ENCODE measurements at regions not wholly inside any gene's neighbourhood (a gene's known extent, or its start where the extent isn't known, plus 50 kb on each side); places are given as distances from the start of the nearest gene placed in this dataset.

DNA sequence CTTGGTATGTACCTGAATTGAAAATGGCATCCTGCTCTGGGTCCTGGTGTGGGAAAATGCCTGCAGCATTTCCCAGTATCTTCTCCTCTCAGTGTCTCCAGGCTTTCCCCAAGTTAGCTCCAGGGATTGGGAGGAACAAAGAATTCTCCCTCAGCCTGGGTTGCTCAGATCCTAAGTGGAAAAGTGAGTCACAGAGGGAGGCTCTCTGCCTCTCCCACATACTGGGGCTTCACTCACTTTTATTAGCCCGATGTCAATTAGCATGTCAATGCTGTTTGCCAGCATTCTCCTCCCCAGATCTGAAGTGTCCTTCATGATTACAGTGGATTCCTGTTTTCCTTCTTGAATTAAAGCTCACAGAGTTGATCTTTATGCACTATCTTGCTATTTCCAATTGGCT is 655.0 kb downstream of the EPHA3 start:
- peaks cover 3 to 5% (median 3%) of the 10 kb centered on the region in 3 donors for H3K9me3 Mint-ChIP-seq

DNA sequence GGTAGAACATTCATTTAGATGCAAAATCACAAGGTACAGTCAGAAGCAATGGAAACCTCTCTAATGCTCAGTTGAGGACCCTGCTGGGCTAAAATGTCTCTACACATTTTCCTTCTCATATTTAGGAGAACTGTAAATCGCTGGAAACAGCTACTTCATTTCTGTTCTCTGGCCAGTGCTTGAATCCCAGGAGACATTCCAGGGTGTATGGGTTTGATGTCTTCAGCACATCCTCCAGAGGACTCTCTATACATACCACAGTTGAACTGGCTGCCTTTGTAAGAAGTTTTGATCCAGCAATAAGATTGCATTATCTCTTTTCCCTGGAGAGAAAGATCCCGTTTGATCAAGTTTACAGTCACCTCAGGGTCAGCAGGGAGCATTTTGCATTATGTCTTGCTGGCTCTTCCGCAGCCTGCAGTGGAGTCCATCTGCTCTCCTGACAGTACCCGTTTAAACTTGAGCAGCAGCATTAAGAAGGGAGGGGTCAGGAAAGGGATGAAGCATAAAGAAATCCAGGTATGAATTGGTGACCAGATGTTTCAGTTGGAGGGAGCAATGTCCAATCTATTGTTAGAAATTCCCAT is 676.0 kb downstream of the EPHA3 start:
- H3K4me1 Mint-ChIP-seq: no peaks in the 10 kb centered on the region
- no peak overlapping the region for H3K4me3 Mint-ChIP-seq
- no peak overlapping the region for H3K27ac Mint-ChIP-seq
- no peaks in the 10 kb centered on the region for H3K36me3 Mint-ChIP-seq
- H3K27me3 Mint-ChIP-seq: no peaks in the 10 kb centered on the region
- H3K9me3 Mint-ChIP-seq: peaks cover 0 to 3% (median 2%) of the 10 kb centered on the region in 3 donors

More for the DNA sequence above, 655.0 kb downstream of the EPHA3 start:
- Mint-ChIP-seq H3K4me3 (no peak overlapping the region), H3K27me3 (no peaks in the 10 kb centered on the region), H3K27ac (no peak overlapping the region), H3K36me3 (no peaks in the 10 kb centered on the region), H3K4me1 (no peaks in the 10 kb centered on the region)

DNA sequence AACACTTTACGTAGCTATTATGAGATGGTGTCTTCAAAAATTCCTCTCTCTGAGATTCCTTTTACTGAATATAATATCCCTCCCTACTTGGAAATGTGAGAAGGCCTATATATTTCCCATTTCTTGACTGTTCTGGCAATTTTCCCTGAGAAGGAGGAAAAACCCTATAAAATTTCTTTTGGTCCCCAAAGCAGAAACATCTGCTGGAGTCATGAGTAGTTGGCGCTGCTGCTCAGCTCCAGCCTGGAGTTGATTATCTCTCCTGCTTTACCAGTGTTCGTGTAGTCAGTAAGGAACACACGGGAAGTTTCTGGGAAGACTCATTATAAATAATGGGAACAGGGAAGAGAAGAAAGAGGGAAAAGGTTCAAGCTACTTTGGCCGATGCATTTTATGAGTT is 680.1 kb downstream of the EPHA3 start:
- no peak overlapping the region for H3K4me3 Mint-ChIP-seq
- H3K27ac Mint-ChIP-seq: peak overlapping the region in 1 of 3 donors; percentile 57
- no peaks in the 10 kb centered on the region for H3K4me1 Mint-ChIP-seq
- no peaks in the 10 kb centered on the region for H3K36me3 Mint-ChIP-seq
- peaks cover under 1 to 3% (median under 1%) of the 10 kb centered on the region in 3 donors for H3K9me3 Mint-ChIP-seq
- H3K27me3 Mint-ChIP-seq: no peaks in the 10 kb centered on the region

DNA sequence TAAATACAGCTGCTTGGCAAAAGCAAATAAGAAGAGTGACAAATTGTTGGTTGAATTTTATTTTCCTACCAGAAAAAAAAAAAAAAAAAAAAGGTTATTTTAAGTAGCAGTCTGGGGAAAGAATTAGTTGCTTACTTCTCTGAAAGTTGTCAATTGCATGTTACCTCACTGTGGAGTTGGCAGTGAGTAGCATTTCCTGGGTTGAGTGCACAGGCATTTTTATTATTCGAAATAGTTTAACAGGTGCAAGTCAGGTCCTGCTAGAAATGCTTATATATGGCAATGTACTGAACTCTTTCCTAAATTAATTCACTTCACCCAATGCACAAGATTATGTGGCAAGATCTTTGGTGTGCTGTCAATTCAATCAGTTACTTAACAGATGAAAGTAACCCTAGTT is 680.6 kb downstream of the EPHA3 start:
- Mint-ChIP-seq H3K4me3 (no peak overlapping the region), H3K27me3 (no peaks in the 10 kb centered on the region), H3K9me3 (peaks cover 2 to 3% (median 3%) of the 10 kb centered on the region in 3 donors), H3K36me3 (no peaks in the 10 kb centered on the region), H3K4me1 (no peaks in the 10 kb centered on the region), H3K27ac (no peak overlapping the region)

DNA sequence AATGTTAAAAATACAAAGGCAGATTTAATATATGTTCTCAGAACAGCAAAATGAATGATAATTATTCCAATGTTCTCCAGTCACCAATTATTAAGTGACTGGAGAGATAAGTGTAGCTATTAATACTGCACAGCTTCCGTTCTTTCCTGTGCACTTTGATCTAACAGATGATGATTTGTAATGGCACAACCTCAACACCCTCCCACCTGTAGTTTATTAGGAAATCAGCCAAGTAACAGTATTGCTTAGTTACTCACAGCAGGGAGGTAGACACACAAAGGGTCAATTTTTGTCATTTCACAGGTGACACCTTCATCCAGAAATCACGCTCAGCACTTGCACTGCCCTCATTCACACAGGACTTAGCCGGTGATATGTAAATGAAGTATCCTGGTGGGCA is 688.1 kb downstream of the EPHA3 start:
- Mint-ChIP-seq H3K4me3 (no peak overlapping the region), H3K4me1 (no peaks in the 10 kb centered on the region)

DNA sequence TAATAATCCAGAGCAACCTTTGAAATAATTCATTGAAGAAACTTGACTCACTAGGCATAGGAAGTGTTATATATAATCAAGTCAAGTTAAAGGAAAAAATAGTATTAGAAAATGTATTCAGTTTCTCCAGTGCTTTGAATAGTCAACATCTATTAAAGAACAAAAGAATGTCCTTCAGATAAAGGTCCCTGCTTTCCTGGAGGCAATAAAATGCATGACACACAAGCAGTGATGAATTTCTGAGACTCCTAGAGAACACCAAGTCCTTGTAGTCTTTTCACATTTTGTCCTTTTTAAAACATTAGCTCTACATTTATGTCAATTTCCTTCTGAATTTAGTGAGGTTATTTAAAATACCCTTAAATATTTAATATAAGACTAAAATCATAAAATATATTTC is 695.5 kb downstream of the EPHA3 start:
- H3K4me1 Mint-ChIP-seq: no peaks in the 10 kb centered on the region
- no peak overlapping the region for H3K27ac Mint-ChIP-seq
- H3K9me3 Mint-ChIP-seq: peaks cover 1 to 5% (median 2%) of the 10 kb centered on the region in 3 donors
- no peaks in the 10 kb centered on the region for H3K27me3 Mint-ChIP-seq
- H3K4me3 Mint-ChIP-seq: no peak overlapping the region
- H3K36me3 Mint-ChIP-seq: no peaks in the 10 kb centered on the region

More for the DNA sequence above, 688.1 kb downstream of the EPHA3 start:
- H3K27me3 Mint-ChIP-seq: no peaks in the 10 kb centered on the region
- no peaks in the 10 kb centered on the region for H3K36me3 Mint-ChIP-seq
- H3K9me3 Mint-ChIP-seq: peaks cover 2 to 3% (median 3%) of the 10 kb centered on the region in 3 donors
- no peak overlapping the region for H3K27ac Mint-ChIP-seq

DNA sequence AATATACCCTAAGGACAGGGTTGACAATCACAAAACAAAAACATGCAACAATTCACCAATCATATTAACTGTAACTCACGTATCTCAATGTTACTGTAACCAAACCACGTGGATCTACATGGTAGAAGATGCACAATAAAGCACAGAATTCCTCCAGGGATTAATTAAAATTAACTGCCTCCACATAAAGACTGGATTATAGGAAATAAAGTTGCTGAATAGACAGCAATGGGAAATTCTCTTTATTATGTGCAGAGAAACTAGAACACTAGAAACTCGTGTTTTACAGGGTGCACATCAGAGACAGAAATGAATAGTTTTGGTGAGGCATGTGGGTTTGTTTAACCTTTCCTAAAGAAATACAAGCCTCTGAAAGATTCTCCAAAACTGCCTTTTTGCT is 696.3 kb downstream of the EPHA3 start:
- no peak overlapping the region for H3K4me3 Mint-ChIP-seq
- no peaks in the 10 kb centered on the region for H3K36me3 Mint-ChIP-seq
- H3K27me3 Mint-ChIP-seq: no peaks in the 10 kb centered on the region
- H3K27ac Mint-ChIP-seq: no peak overlapping the region
- no peaks in the 10 kb centered on the region for H3K4me1 Mint-ChIP-seq
- H3K9me3 Mint-ChIP-seq: peaks cover 2 to 5% (median 3%) of the 10 kb centered on the region in 3 donors

DNA sequence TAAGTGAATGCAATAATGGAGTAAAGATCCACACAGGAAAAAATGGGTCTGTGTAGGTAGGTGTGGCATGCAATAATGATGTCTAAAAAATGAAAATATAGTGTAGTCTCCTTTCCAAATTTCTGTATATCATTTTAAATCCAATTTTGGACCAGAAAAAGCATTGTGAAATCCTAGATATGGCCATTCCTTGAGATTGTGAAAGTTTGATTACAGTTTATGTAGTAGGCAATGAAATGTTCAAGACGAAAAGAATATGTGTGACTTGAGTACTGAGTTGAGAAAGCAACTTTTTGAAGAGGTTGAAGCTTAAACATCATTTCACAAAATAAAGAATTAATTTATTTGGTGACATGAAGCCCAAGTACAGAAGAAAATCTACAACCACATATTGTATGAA is 698.7 kb downstream of the EPHA3 start:
- H3K27ac Mint-ChIP-seq: no peak overlapping the region
- no peaks in the 10 kb centered on the region for H3K4me1 Mint-ChIP-seq
- H3K36me3 Mint-ChIP-seq: no peaks in the 10 kb centered on the region
- H3K27me3 Mint-ChIP-seq: no peaks in the 10 kb centered on the region
- H3K9me3 Mint-ChIP-seq: peaks cover 3 to 5% (median 3%) of the 10 kb centered on the region in 3 donors
- no peak overlapping the region for H3K4me3 Mint-ChIP-seq

DNA sequence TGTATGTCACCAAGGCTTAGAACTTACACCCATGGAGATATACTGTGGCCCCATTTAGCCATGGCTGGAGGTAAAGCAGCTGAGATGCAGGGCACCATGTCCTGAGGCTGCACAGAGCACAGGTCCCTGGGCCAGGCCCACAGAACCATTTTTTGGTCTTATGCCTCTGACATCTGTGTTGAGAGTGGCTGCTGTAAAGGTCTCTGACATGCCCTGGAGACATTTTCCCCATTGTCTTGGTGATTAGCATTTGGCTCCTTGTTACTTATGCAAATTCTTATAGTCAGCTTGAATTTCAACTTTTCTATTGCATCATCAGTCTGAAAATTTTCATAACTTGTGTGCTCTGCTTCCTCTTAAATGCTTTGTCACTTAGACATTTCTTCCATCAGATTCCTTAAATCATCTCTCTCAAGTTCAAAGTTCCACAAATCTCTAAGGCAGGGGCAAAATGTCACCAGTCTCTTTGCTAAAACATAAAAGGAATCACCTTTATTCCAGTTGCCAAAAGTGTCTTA is 701.3 kb downstream of the EPHA3 start:
- Mint-ChIP-seq H3K36me3 (no peaks in the 10 kb centered on the region), H3K4me1 (no peaks in the 10 kb centered on the region), H3K27me3 (no peaks in the 10 kb centered on the region), H3K27ac (no peak overlapping the region), H3K9me3 (peaks cover 1 to 11% (median 9%) of the 10 kb centered on the region in 3 donors), H3K4me3 (no peak overlapping the region)

DNA sequence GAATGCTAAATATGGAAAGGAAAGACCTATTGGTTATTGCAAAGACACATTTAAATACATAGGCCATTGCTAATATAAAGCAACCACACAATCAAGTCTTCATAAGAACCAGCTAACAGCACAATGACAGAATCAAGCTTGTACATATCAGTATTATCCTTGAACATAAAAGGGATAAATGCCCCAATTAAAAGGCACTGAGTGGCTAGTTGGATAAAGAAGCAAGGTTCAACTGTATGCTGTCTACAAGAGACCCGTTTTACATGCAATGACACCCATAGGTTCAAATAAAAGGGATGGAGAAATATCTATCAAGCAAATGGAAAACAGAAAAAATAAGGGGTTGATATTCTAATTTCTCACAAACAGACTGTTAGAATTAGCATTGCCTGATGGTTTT is 706.1 kb downstream of the EPHA3 start:
- peaks cover 3 to 20% (median 6%) of the 10 kb centered on the region in 3 donors for H3K9me3 Mint-ChIP-seq
- no peaks in the 10 kb centered on the region for H3K4me1 Mint-ChIP-seq
- H3K27ac Mint-ChIP-seq: no peak overlapping the region
- no peaks in the 10 kb centered on the region for H3K36me3 Mint-ChIP-seq
- no peak overlapping the region for H3K4me3 Mint-ChIP-seq
- no peaks in the 10 kb centered on the region for H3K27me3 Mint-ChIP-seq

DNA sequence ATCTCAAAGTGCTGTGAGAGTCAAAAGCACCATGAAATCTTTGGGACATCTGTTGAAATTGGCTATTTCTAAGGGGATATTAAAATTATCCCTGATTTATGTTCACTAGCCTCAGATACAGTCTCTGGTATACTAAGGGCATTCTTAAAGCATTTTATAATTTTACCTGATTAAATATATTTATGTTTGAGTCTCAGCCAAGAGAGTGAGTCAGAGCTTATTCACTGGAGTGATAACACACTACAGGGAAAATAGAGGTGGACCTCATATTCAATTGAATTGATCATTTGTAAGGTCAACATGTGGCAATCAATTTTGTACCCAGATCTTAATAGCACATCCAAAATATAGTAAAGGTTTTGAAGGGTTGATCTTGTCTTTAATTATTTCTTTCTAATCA is 733.6 kb downstream of the EPHA3 start:
- Mint-ChIP-seq H3K27me3 (no peaks in the 10 kb centered on the region), H3K4me1 (no peaks in the 10 kb centered on the region), H3K9me3 (peaks cover 0 to 3% (median 0%) of the 10 kb centered on the region in 3 donors), H3K4me3 (no peak overlapping the region), H3K27ac (no peak overlapping the region), H3K36me3 (no peaks in the 10 kb centered on the region)

DNA sequence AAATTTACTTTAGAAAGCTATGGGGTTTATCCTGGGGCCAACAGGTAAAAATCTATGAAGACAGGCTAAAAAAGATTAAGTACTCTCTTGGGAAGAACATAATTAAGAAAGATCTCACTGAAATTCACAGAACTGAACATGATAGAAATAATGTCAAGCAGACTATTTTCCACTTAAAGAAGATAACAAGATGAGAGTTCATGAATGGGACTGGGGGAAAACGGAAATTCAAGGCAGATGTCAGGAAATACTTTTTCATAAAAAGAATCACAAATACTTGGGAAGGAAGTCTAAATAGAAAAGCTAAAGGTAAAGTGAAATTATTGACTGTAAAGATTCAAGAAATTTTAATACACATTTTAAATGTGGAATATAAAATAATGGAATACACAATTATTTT is 737.6 kb downstream of the EPHA3 start:
- H3K36me3 Mint-ChIP-seq: peaks cover 1% of the 10 kb centered on the region
- no peaks in the 10 kb centered on the region for H3K27me3 Mint-ChIP-seq
- H3K4me1 Mint-ChIP-seq: no peaks in the 10 kb centered on the region
- peaks cover 0 to 2% (median 2%) of the 10 kb centered on the region in 3 donors for H3K9me3 Mint-ChIP-seq
- no peak overlapping the region for H3K4me3 Mint-ChIP-seq
- H3K27ac Mint-ChIP-seq: no peak overlapping the region

DNA sequence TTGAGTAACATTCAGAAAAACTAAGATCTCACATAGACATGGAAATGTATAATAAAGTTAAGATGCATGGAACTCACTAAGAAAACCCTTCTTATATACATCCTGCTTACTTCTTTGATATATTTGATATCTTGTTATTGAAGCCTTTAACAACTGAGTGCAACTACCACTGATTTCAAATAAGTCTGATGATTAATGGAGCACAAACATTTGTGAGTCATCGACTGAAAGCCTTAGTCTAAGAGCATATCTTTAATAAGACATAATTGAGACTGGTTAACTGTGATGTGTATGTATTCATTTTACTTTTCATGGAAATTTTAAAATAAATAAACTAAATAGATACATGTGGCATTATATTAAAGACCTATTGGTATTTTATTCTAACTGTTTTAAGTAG is 740.5 kb downstream of the EPHA3 start:
- H3K4me1 Mint-ChIP-seq: no peaks in the 10 kb centered on the region
- H3K36me3 Mint-ChIP-seq: peaks cover 1% of the 10 kb centered on the region
- peaks cover 0 to 2% (median 2%) of the 10 kb centered on the region in 3 donors for H3K9me3 Mint-ChIP-seq
- H3K27ac Mint-ChIP-seq: no peak overlapping the region
- H3K4me3 Mint-ChIP-seq: no peak overlapping the region
- no peaks in the 10 kb centered on the region for H3K27me3 Mint-ChIP-seq

DNA sequence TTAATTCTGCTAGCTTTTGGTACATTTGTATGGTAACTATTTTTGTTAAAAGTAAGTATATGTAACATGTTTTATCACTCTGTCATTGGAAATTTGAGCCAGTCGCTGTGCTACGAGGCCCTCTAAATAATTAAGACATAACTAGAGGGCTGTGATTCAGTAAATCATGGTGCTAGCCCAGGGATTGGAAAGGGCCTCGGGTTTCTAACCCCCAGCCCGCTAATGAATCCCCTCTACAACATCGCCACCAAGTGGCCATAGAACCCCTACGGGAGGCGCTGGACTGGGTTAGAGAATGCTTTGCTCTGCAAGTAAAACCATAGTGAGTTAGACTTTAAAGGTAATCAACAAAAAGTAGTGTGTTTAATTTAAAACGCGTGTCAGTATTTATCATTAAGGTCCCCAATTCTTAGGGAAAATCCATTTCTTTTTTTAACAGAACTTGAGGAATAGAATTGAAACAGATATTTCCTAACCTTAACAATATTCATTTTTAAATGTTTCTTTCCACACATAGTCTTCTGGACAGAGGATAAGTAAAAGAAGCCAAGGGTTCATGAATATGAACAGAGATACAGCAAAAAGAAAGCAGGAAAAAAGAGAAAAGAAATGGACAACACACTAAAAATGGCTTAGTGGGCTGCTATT is 744.7 kb downstream of the EPHA3 start:
- Mint-ChIP-seq H3K9me3 (peaks cover 0 to 5% (median 0%) of the 10 kb centered on the region in 3 donors), H3K27me3 (no peaks in the 10 kb centered on the region), H3K36me3 (peaks cover 1% of the 10 kb centered on the region), H3K4me1 (no peaks in the 10 kb centered on the region), H3K4me3 (no peak overlapping the region), H3K27ac (no peak overlapping the region)

DNA sequence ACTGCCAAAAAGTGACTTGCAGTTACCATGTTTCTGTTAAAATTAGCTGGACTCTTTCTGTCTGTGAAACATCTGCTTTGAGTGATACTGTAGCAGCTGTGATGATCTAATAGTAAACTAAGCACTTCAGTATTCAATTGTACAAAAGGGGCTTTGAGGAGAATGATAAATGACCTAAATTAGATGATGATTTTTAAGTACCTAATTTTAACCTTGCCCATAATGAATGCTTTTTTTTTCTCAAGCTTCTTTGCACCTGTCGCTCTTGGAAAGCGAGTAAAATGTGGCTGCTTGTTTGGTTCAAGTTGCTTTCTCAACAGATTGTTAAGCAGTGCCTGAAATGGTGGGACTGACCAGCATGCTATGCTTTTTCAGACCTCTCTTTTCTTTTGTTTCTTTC is 752.3 kb downstream of the EPHA3 start:
- H3K27ac Mint-ChIP-seq: no peak overlapping the region
- H3K4me1 Mint-ChIP-seq: no peaks in the 10 kb centered on the region
- H3K4me3 Mint-ChIP-seq: no peak overlapping the region
- H3K36me3 Mint-ChIP-seq: no peaks in the 10 kb centered on the region
- no peaks in the 10 kb centered on the region for H3K27me3 Mint-ChIP-seq
- peaks cover 0 to 4% (median 2%) of the 10 kb centered on the region in 3 donors for H3K9me3 Mint-ChIP-seq

DNA sequence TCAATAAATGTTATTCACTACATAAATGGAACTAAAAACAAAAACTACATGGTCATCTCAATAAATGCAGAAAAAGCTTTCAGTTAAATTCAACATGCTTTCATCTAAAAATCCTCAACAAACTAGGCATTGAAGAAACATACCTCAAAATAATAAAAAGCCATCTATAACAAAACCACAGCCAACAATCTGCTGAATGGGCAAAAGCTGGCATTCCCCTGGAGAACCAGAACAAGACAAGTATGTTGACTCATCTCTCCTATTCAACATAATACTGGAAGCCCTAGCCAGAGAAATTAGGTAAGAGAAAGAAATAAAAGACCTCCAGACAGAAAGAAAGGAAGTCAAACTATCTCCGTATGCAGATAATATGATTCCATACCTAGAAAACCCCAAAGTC is 759.9 kb downstream of the EPHA3 start:
- Mint-ChIP-seq H3K9me3 (peaks cover 0 to 2% (median 0%) of the 10 kb centered on the region in 3 donors), H3K27me3 (no peaks in the 10 kb centered on the region), H3K4me1 (no peaks in the 10 kb centered on the region), H3K27ac (peak overlapping the region in 1 of 3 donors; percentile 5), H3K4me3 (no peak overlapping the region), H3K36me3 (no peaks in the 10 kb centered on the region)

Measured in IgD-negative memory B cell (primary cell).